ENCODE measurements at regions not wholly inside any gene's neighbourhood (a gene's known extent, or its start where the extent isn't known, plus 50 kb on each side); places are given as distances from the start of the nearest gene placed in this dataset.

GRCh38 chr7:41465571-41465970, 237.3 kb downstream of the INHBA start:
- TF ChIP-seq POLR2AphosphoS5 (IDR thresholded peaks at IDR 0.05; ENCODE audit: low read depth, low read length), result no peak
- no peak for TF ChIP-seq CTCF (IDR thresholded peaks at IDR 0.05; ENCODE audit: control extremely low read depth in 1 of 3, insufficient read depth in 1 of 3, low read depth in 1 of 3, low read length in 3 of 3)
- TF ChIP-seq KDM5A (IDR thresholded peaks at IDR 0.05; ENCODE audit: low read length), result no peak
- TF ChIP-seq SP2 (IDR thresholded peaks at IDR 0.05; ENCODE audit: low read length), result no peak
- TF ChIP-seq RFX5 (IDR thresholded peaks at IDR 0.05; ENCODE audit: borderline replicate concordance, low read depth, low read length), result no peak
- no peak for TF ChIP-seq SIRT6 (IDR thresholded peaks at IDR 0.05; ENCODE audit: low read length)
- no peak for TF ChIP-seq MAX (IDR thresholded peaks at IDR 0.05)
- no peak for TF ChIP-seq CREB1 (IDR thresholded peaks at IDR 0.05)
- no peak for TF ChIP-seq GABPA (IDR thresholded peaks at IDR 0.05; ENCODE audit: borderline replicate concordance, insufficient read depth, low read length)
- no peak for TF ChIP-seq ATF3 (IDR thresholded peaks at IDR 0.05; ENCODE audit: insufficient read depth, low read depth, low read length)
